H4 (cell line): ENCODE measurements at regions not wholly inside any gene's neighbourhood (a gene's known extent, or its start where the extent isn't known, plus 50 kb on each side); places are given as distances from the start of the nearest gene placed in this dataset.
"Not testable (repeated sequence)": the region's sequence is repeated elsewhere in the genome, so short reads cannot be mapped to it uniquely, and the experiment has no call there.

ENCODE experiments used
- DNase-seq: peaks from one replicate; pipeline ENCODE4 v3.0.0-alpha.2; 2015; ENCODE audit warnings: low spot score

DNA sequence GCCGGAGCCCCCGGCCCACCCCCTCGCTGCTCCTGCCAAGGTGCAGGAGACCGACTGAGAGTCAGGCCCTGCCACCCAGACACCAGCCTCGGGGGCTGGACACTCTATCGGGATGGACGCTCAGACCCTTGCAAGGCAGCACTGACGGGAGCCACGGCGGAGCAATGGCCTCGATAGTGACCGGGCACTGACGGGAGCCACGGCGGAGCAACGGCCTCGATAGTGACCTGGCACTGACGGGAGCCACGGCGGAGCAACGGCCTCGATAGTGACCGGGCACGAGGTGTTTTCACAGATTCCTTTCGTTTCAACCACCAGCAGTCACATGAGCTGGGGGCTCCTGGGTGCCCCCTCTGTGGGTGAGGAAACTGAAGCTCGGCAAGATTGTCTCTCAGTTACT, 123.6 kb upstream of the PPP1R26 start:
- no peak for DNase-seq

DNA sequence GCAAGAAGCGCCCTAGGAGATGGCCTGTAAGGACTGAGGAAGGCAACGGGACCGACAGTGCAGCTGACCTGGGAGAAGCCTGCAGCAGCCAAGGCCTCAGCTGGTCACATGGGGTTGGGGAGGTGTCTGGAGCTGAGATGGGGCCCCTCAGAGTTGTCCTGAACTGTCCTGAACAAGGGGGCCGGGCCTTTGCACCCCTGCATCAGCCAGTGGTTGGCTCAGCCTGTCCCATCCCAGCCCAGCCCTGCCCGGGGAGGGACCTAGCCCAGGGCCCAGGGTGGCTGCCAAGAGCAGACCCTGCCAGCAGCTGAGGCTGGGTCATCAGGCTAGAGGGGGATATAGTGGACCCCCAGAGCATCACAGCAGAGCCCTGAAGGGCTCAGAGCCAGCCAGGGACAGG, 122.8 kb upstream of the PPP1R26 start:
- no peak for DNase-seq

- no peak for DNase-seq
These were observed 121.6 kb upstream of the PPP1R26 start for GRCh38 chr9:135357863-135358551.

- DNase-seq: no peak
These were observed 121.0 kb upstream of the PPP1R26 start for GRCh38 chr9:135358552-135358940.

- DNase-seq: no peak
These were observed 119.8 kb upstream of the PPP1R26 start for GRCh38 chr9:135359764-135360163.

DNA sequence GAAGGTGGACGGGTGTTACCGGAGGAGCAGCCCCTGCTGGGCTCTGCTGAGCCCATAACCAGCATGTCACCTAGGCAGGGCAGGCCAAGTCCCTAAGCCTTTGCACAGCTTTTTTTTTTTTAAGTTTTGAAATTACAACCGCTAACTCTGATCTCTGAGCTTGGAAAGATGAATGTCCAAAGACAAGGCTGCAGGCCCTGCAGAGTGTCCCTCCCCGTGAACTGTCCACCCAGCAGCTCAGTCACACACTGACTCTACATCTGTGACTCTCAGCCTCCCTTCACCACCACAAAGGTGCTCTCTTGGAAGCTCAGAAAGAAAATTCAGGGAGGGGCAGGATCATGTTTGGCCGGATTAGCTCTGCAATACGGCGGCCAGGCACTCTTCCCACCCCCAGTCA, 119.0 kb upstream of the PPP1R26 start:
- DNase-seq: no peak

- DNase-seq: not testable (repeated sequence)
These were observed 117.9 kb upstream of the PPP1R26 start for GRCh38 chr9:135361668-135362067.

- no peak for DNase-seq
These were observed 116.0 kb upstream of the PPP1R26 start for GRCh38 chr9:135363596-135363995.

DNA sequence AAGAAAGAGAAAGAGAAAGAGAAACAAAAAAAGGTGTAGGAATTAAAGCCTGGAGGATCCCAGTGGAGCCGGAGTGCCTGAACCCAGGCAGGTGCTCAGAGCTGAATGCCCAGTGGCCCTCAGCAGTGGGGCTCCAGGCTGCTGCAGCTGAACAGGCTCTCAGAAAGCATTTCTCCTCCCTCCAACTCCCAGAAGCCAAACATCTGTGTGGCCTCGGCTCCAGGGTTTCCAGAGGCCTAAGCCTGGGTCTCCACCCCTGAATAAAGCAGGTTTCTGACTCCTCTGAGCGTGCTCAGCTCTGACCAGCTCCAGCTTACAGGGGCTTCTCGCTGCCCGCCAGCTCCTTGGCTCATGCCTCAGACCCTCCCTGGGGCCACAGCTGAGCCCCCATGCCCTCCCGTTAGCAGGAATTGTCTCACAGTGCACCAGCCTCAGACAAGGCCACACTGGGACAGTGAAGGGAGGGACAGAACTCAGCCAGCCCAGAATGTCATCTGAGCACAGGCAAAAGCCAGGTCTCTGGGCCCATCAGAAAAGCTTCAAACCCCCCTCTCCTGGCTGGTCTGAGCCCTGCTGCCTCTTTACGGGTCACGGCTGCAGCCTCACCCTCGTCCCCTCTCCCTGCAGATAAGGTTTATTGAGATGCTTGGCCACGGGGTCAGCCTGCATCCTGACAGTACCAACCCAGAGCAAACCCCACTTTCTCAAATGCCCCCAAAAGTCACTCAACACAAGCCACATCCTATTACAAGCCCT, 114.4 kb upstream of the PPP1R26 start:
- DNase-seq: no peak

GRCh38 chr9:135366104-135366503, 113.5 kb upstream of the PPP1R26 start:
- no peak for DNase-seq

GRCh38 chr9:135369412-135369990, 110.1 kb upstream of the PPP1R26 start:
- no peak for DNase-seq

DNA sequence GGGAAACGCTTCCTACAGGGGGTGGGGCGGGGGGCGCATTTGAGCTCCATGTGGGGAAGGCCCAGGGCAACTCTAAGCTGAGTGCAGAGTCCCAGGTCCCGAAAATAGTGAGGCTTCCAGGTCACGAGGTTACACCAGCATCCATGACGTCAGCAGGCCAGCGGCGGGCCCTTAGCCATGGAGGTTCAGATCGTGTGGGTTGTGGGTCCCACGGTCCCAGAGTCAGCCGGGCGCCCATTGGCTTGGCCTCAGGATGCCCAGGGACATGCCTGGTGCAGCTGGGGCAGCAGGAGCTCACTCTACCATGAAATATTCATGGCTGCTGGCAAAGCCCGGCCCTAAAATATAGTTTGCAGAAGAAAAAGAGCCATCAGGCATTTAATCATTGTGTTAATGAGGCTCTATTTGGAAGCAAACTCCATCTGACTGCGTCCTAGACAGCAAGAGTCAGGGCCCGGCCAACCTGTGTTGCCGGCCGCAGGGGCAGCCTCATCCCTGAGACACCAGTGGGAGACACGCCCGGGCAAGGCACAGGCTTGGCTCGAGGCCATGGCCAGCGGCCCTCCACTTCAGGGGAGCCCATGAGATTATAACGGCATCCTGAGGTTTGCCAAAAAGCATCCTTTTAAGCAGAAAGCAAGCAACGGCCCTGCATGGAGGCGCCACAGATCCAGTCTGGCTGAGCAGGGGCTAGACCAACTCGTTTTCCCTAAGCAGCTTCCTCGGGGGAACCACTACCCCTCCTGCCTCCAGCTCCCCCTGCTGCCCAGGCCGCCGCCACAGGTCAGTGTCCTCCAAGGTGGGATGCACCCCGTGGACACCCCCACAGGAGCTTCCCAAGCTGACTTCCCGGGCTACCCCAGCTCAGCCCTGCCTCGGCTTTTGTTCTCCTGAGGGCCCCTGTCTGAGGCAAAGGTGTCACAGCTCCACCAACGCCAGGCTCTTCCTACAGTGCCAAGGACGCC, 108.9 kb upstream of the PPP1R26 start:
- DNase-seq: no peak

- no peak for DNase-seq
These were observed 108.0 kb upstream of the PPP1R26 start for GRCh38 chr9:135371535-135371934.

DNA sequence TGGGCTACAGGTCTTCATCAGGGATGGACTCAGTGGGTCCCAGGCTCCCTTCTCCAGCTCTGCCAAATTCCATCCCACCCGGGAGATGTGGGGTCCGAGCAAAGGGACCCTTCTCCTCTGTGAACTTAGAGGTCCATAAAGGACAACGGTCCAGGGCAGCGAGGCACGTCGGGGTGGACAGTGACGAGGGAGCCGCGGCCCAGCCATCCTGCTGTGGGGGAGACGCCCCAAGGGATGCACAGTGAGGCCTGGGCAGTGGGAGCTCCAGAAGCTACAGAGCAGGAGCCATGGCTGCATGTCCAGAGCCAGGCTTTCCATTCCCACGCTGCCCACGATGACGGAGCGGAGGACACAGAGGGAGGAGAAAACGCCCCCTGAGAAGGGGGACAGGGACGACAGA, 107.5 kb upstream of the PPP1R26 start:
- no peak for DNase-seq

DNA sequence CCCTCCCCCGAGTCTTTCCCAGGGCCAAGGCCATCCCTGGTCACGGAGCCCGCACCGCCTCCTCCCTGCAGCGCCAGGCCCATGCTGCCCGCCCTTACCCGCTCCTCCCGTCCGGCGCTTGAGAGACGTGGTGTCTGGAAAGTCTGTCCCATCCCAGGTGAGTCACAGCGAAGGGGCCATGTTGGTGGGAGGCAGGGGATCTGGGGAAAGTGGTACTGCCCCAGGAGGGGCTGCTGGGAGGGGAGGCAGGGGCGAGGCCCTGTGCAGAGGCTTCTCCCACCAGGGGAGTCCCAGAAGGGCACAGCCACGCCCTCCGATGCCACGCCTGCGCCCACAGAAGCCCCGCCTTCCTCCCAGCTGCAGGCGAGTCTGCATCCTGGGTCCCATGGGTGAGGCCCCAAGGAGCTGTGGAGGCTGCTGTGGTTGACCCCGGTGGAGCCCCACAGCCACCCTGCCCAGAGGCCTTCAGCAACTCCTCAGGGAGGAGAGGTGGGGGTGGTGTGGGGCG, 107.0 kb upstream of the PPP1R26 start:
- no peak for DNase-seq

GRCh38 chr9:135373151-135373685, 106.4 kb upstream of the PPP1R26 start:
- no peak for DNase-seq

- no peak for DNase-seq
These were observed 105.8 kb upstream of the PPP1R26 start for GRCh38 chr9:135373820-135374219.

- no peak for DNase-seq
These were observed 105.0 kb upstream of the PPP1R26 start for GRCh38 chr9:135374591-135374990.

DNA sequence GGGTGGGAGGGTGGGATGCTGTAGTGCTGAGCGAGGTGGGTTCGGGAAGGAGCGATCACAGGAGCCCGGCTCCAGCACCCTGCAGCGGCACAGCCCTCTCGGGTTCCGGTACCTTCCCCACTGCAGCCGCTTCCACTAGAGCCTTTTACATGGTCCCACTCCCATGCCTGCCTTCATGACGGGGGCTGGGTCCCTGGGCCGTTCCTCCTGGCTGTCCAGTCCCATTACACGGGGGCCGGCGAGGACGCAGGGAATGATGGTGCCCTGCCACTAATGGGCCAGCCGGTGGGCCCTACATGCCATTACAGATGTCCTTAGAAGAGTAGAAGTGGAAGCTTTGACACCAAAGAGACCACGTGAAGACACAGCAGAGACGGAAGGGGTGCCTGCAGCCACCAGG, 104.6 kb upstream of the PPP1R26 start:
- DNase-seq: no peak

DNA sequence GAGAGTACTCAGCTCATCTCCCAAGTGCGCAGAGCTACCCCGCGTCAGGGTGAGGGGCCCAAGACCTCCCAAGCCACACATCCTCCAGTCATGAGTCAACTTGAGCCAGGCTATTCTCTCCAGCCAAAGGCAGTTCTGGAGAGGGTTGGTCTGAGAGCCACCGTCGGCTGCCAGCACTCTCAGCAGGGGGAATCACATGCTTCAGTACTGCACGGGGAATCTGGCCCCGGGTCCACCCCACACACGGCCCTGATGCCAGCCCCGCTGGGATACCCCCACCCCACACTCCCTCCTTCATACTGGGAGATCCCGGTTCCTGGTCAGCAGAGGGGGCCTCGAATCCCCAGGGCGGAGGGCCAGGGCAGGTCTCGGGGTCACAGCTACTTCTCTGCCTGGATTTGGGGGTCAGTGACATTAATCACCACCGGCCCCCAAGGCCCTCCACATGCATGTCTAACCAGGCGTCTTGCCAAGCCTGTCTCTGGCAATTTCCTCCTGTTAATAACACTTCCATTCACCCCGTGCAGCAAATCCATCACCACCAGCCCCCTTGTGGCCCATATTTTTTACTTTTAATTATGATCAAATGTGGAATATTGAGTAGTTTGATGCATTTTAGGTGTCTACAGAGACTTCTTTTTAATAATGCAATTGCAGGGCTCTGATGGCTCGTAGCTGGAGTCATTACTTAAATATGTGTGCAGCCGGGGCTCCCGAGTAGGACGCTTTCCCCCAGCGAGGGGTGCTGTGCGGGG, 102.9 kb upstream of the PPP1R26 start:
- DNase-seq: no peak

GRCh38 chr9:135377431-135377830, 102.2 kb upstream of the PPP1R26 start:
- DNase-seq: no peak
